GM12878 (cell line): ENCODE measurements at regions not wholly inside any gene's neighbourhood (a gene's known extent, or its start where the extent isn't known, plus 50 kb on each side); places are given as distances from the start of the nearest gene placed in this dataset.

Source experiments
- ATAC-seq: fragments of 200-7000 bp; cut with Tn5 transposase; 3 replicates; pipeline ENCODE4 v1.9.1; 2020; ENCODE audit warnings: mild to moderate bottlenecking, moderate library complexity
- BruUV-seq: library from RNA; stranded (reverse); fragments of 400-500 nt; replicated peaks from 2 replicates; lab custom pipeline; 2021; lab: Mats Ljungman, UMichigan
- CTCF ChIA-PET: fragments of 300-600 bp; sonication (Branson Sonifier 250); formaldehyde crosslinking; extraction: SDS; loops from one replicate; lab custom pipeline; 2021; ENCODE audit warnings: inconsistent platforms; lab: Yijun Ruan, JAX
- POLR2A ChIA-PET: fragments of 350-600 bp; formaldehyde crosslinking; extraction: SDS; loops from one replicate; lab custom pipeline; 2021; ENCODE audit warnings: inconsistent platforms; lab: Charles Lee
- RAD21 ChIA-PET: fragments of 300-600 bp; sonication (Branson Sonifier 250); formaldehyde crosslinking; loops from one replicate; lab custom pipeline; 2023; ENCODE audit warnings: antibody characterized with exemption; ENCODE audit not compliant: unreplicated experiment; lab: Charles Lee
- SMC1A ChIA-PET: fragments of 300-600 bp; sonication (Branson Sonifier 250); formaldehyde crosslinking; loops from one replicate; lab custom pipeline; 2023; ENCODE audit not compliant: unreplicated experiment, uncharacterized antibody; lab: Charles Lee
- DNase-seq: peaks from one replicate; pipeline ENCODE4 v3.0.0-alpha.2; 2011; ENCODE audit warnings: low read depth, low spot score
- FAIRE-seq: peaks from 3 replicates; lab custom pipeline; 2011; peaks lifted over from hg19 to GRCh38; lab: Jason Lieb, UNC
- H2AFZ ChIP-seq: 2 replicates; pipeline ENCODE4 v1.6.0; 2011; ENCODE audit warnings: low read depth, low read length, control low read depth; ENCODE audit not compliant: control insufficient read depth
- H3K27ac ChIP-seq: 2 replicates; pipeline ENCODE4 v1.5.1; 2011; ENCODE audit warnings: control low read depth; ENCODE audit not compliant: control insufficient read depth, insufficient read depth
- H3K27me3 ChIP-seq, 2 experiments: replicated peaks in 1 of 2; 2 replicates each; pipeline versions ENCODE4 v1.6.0 to v1.6.1; 2011; ENCODE audit warnings: low read length in 1 of 2; ENCODE audit not compliant: control insufficient read depth in 2 of 2, insufficient read depth in 2 of 2
- H3K36me3 ChIP-seq, 2 experiments: 2 replicates each; pipeline ENCODE4 v1.5.1; 2011; ENCODE audit warnings: low read length in 1 of 2; ENCODE audit not compliant: control insufficient read depth in 2 of 2, insufficient read depth in 2 of 2
- H3K4me1 ChIP-seq: 2 replicates; pipeline ENCODE4 v1.6.1; 2011; ENCODE audit warnings: mild to moderate bottlenecking, low read length, moderate library complexity, mixed read lengths; ENCODE audit not compliant: control insufficient read depth, insufficient read depth
- H3K4me2 ChIP-seq: 2 replicates; pipeline ENCODE4 v1.6.0; 2011; ENCODE audit warnings: control low read depth; ENCODE audit not compliant: control insufficient read depth, insufficient read depth
- H3K4me3 ChIP-seq: fragments of 200-600 bp; sonication (generic); 2 replicates; pipeline ENCODE4 v1.5.1; 2016
- H3K79me2 ChIP-seq: 2 replicates; pipeline ENCODE4 v1.6.0; 2011; ENCODE audit warnings: low read length; ENCODE audit not compliant: control insufficient read depth, insufficient read depth
- H3K9ac ChIP-seq: 2 replicates; pipeline ENCODE4 v1.8.0; 2011; ENCODE audit warnings: low read length, control low read depth, mixed read lengths; ENCODE audit not compliant: control insufficient read depth, insufficient read depth
- H3K9me3 ChIP-seq: replicated peaks from 3 replicates; pipeline ENCODE4 v1.5.1; 2011; ENCODE audit warnings: mild to moderate bottlenecking, low read length; ENCODE audit not compliant: control insufficient read depth, insufficient read depth
- H4K20me1 ChIP-seq: 2 replicates; pipeline ENCODE4 v1.6.0; 2011; ENCODE audit not compliant: control insufficient read depth, insufficient read depth
- BMI1 ChIP-seq: fragments of 450-650 bp; IDR thresholded peaks from 2 replicates; pipeline ENCODE4 v1.6.1; 2016; ENCODE audit warnings: mild to moderate bottlenecking, moderate library complexity, borderline replicate concordance
- CTCF ChIP-seq, 3 experiments: IDR thresholded peaks in 2 of 3; conservative IDR thresholded peaks in 1 of 3; 2 replicates each; pipeline ENCODE4 v1.5.1; 2011; ENCODE audit warnings: low read depth in 3 of 3, low read length in 3 of 3, mild to moderate bottlenecking in 3 of 3, control low read depth in 2 of 3, moderate library complexity in 2 of 3, inconsistent platforms in 1 of 3, mixed read lengths in 1 of 3; ENCODE audit not compliant: control insufficient read depth in 2 of 3, insufficient read depth in 1 of 3; ENCODE audit errors: extremely low read depth in 1 of 3
- E4F1 ChIP-seq: fragments of 450-650 bp; IDR thresholded peaks from 2 replicates; pipeline ENCODE4 v1.6.1; 2018; ENCODE audit warnings: borderline replicate concordance, mild to moderate bottlenecking; ENCODE audit not compliant: partially characterized antibody
- LARP7 ChIP-seq: fragments of 450-650 bp; IDR thresholded peaks from 2 replicates; pipeline ENCODE4 v1.6.1; 2017; ENCODE audit warnings: mild to moderate bottlenecking
- MYB ChIP-seq: fragments of 150-350 bp; IDR thresholded peaks from 2 replicates; pipeline ENCODE4 v1.6.1; 2014; ENCODE audit warnings: mild to moderate bottlenecking, low read depth, low read length, borderline replicate concordance
- MYC ChIP-seq: IDR thresholded peaks from 2 replicates; pipeline ENCODE4 v1.6.1; 2011; ENCODE audit warnings: mild to moderate bottlenecking, low read length, moderate library complexity, inconsistent platforms; ENCODE audit not compliant: insufficient read depth, insufficient replicate concordance, insufficient read length, severe bottlenecking
- NR2F1 ChIP-seq: fragments of 450-650 bp; conservative IDR thresholded peaks from 2 replicates; pipeline ENCODE4 v1.6.1; 2017; ENCODE audit warnings: mild to moderate bottlenecking
- SIN3A ChIP-seq: IDR thresholded peaks from 2 replicates; pipeline ENCODE4 v1.6.1; 2012; ENCODE audit warnings: low read depth, low read length, improper control_type of control experiment
- SKIL ChIP-seq: fragments of 450-650 bp; IDR thresholded peaks from 2 replicates; pipeline ENCODE4 v1.6.1; 2017; ENCODE audit warnings: mild to moderate bottlenecking, low read depth, inconsistent platforms; ENCODE audit not compliant: poor library complexity, severe bottlenecking
- ZBED1 ChIP-seq: IDR thresholded peaks from 2 replicates; pipeline ENCODE4 v1.6.1; 2016; ENCODE audit warnings: borderline replicate concordance
- ZNF207 ChIP-seq: fragments of 450-650 bp; IDR thresholded peaks from 2 replicates; pipeline ENCODE4 v1.6.1; 2014; ENCODE audit warnings: antibody characterized with exemption, mild to moderate bottlenecking, borderline replicate concordance
- WGBS: methylation state at CpG from one replicate; pipeline ENCODE4 v1.1.6; 2016; ENCODE audit warnings: low lambda C conversion rate; ENCODE audit not compliant: insufficient replicate concordance, insufficient coverage; ENCODE audit errors: missing lambda C conversion rate; 5-methylcytosine and 5-hydroxymethylcytosine counted together
- in situ Hi-C: fragments of 300-500 bp; cut with MboI; formaldehyde crosslinking; loops from 9 replicates; pipeline ENCODE4 v1.14.3; 2018; ENCODE audit warnings: mixed read lengths
- intact Hi-C: fragments of 100-400 bp; cut with micrococcal nuclease; formaldehyde crosslinking; loops from one replicate; pipeline ENCODE4 v1.14.2; 2022; ENCODE audit not compliant: unreplicated experiment

- no peak overlapping the region for H2AFZ ChIP-seq
- intact Hi-C loops (no loop called here), in situ Hi-C loops (no loop called here)
- ChIA-PET CTCF (no interaction called here), RAD21 (no interaction called here), POLR2A (no interaction called here), SMC1A (no interaction called here)
- no TSS peak for BruUV-seq
- no peak overlapping the region for H3K4me3 ChIP-seq
- 0% methylated on average over 1 of the region's 1 CpG for WGBS
- H3K4me1 ChIP-seq, result no peaks in the 10 kb centered on the region
- no peak overlapping the region for H3K9ac ChIP-seq
- no peaks in the 10 kb centered on the region for H3K36me3 ChIP-seq
- H3K4me2 ChIP-seq, result no peak overlapping the region
- H3K9me3 ChIP-seq, result no peaks in the 10 kb centered on the region
- H4K20me1 ChIP-seq, result no peaks in the 10 kb centered on the region
- no peaks in the 10 kb centered on the region for H3K27me3 ChIP-seq
- DNase-seq (no peak), ATAC-seq (no peak), FAIRE-seq (no peak)
- TF ChIP-seq SKIL (no peak), LARP7 (no peak), ZBED1 (no peak), SIN3A (no peak)
- H3K79me2 ChIP-seq, result no peaks in the 10 kb centered on the region
- H3K27ac ChIP-seq, result no peak overlapping the region
Measured at GRCh38 chr7:86248977-86249376, 394.7 kb upstream of the GRM3 start.

DNA sequence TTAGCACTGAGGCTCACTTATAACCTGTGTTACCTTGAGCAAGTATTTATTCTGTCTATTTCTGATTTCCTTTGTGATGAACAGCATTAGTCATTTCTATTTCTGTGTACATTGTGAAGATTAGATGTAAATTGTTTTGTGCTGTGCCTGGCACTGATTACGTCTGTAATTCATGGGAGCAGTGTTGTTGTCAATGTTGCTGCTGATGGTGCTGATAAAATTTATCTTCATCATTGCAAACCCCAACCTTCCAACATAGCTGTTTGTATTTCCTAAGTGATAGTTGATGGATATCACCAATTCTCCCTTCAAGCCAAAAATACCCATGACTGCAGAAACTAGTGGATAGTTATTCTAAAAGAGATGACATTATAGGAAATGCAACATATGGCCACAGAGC, 400.5 kb upstream of the GRM3 start:
- ChIA-PET RAD21 (no interaction called here), POLR2A (no interaction called here), SMC1A (no interaction called here), CTCF (no interaction called here)
- Histone ChIP-seq H3K27ac (no peak overlapping the region), H3K9ac (no peak overlapping the region), H3K27me3 (no peaks in the 10 kb centered on the region), H2AFZ (no peak overlapping the region), H3K9me3 (no peaks in the 10 kb centered on the region), H3K4me2 (no peak overlapping the region), H3K36me3 (no peaks in the 10 kb centered on the region), H3K4me1 (no peaks in the 10 kb centered on the region), H4K20me1 (no peaks in the 10 kb centered on the region), H3K79me2 (no peaks in the 10 kb centered on the region), H3K4me3 (no peak overlapping the region)
- in situ Hi-C loops, result no loop called here
- 5% methylated on average over 1 of the region's 1 CpG for WGBS
- DNase-seq (no peak), ATAC-seq (no peak), FAIRE-seq (no peak)
- intact Hi-C loops, result no loop called here
- BruUV-seq, result no TSS peak
- TF ChIP-seq NR2F1 (no peak), MYB (no peak), ZNF207 (no peak), E4F1 (no peak), BMI1 (no peak), MYC (no peak), CTCF (IDR thresholded peaks at IDR 0.05 in 2 of 3, conservative IDR thresholded peaks at IDR 0.05 in 1 of 3; ENCODE audit: control insufficient read depth in 2 of 3, extremely low read depth in 1 of 3, insufficient read depth in 1 of 3, low read depth in 3 of 3, low read length in 3 of 3) (no peak)
